Thyroid gland (tissue), 4 donors: ENCODE measurements at regions not wholly inside any gene's neighbourhood (a gene's known extent, or its start where the extent isn't known, plus 50 kb on each side); places are given as distances from the start of the nearest gene placed in this dataset.

Source experiments
- DNase-seq, 2 donors: peaks; one replicate each; pipeline ENCODE4 v3.0.0-alpha.2; 2019
- H3K27ac ChIP-seq, 3 donors: fragments of 200-600 bp; sonication (generic); 1 replicate in 2 of 3; 2 replicates in 1 of 3; pipeline ENCODE4 v1.5.1; 2016 to 2019; ENCODE audit warnings: mild to moderate bottlenecking in 1 of 3, moderate library complexity in 1 of 3
- H3K27me3 ChIP-seq: fragments of 200-600 bp; sonication (generic); one replicate; pipeline ENCODE4 v1.5.1; 2019
- H3K36me3 ChIP-seq, 2 donors: fragments of 200-600 bp; sonication (generic); one replicate each; pipeline ENCODE4 v1.5.1; 2016 to 2019
- H3K4me1 ChIP-seq, 2 donors: fragments of 200-600 bp; sonication (generic); one replicate each; pipeline ENCODE4 v1.5.1; 2017 to 2019
- H3K4me3 ChIP-seq, 3 donors: fragments of 200-600 bp; sonication (generic); replicated peaks in 1 of 3; 1 replicate in 2 of 3; 2 replicates in 1 of 3; pipeline ENCODE4 v1.5.1; 2016; ENCODE audit warnings: mild to moderate bottlenecking in 1 of 3
- H3K9me3 ChIP-seq: fragments of 200-600 bp; sonication (generic); one replicate; pipeline ENCODE4 v1.5.1; 2017
- POLR2A ChIP-seq, 2 donors: fragments of 450-650 bp; IDR thresholded peaks; one replicate each; pipeline ENCODE4 v1.6.1; 2017; ENCODE audit warnings: antibody characterized with exemption in 2 of 2, mild to moderate bottlenecking in 2 of 2, moderate library complexity in 1 of 2
- WGBS, 2 donors: methylation state at CpG; one replicate each; pipeline ENCODE4 v1.1.5; 2017; 5-methylcytosine and 5-hydroxymethylcytosine counted together
- intact Hi-C: fragments of 100-400 bp; cut with DNase I; formaldehyde crosslinking; loops from one replicate; pipeline ENCODE4 v1.15.1; 2023
- TF ChIP-seq, protein P1 (sequence below), 6 experiments: fragments of 200-600 bp in 3 of 6; fragments of 450-650 bp in 3 of 6; sonication (generic) in 3 of 6; IDR thresholded peaks; one replicate each; pipeline ENCODE4 v1.5.1; 2016 to 2019; ENCODE audit warnings: antibody characterized with exemption in 6 of 6, mild to moderate bottlenecking in 2 of 6, inconsistent platforms in 1 of 6, moderate library complexity in 1 of 6

DNA sequence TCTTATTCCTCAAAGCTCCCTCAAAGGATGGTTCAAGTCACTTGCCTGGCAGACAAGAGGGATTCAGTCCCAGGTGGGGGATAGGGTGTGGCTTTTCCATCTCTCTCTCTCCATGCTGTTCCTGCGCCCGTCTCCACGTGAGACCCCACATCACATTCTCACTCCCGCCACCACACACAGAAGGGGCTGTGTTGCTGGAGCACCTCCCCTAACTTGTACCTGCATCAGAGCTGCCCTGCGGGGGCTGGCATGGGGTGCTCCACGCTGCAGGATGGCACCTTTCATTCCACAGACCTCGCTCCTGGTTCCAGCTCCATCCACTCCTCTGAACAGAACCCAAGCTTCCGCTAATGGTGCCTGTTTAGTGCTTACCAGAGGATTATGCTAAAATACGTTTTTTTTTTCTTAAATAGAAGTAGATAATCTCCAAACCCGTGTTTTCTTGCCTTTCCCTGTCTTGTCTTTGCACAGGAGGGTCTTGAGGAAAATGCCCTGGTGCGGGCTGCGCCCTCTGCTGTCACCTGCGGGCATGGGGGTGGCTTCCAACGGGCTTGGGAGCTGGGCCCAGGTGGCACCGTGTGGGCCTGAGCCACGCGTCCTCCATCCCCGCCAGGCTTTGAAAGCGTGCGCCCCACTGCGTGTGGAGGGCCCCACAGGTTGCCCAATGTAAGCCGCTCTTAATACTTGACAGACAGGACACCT, 985.6 kb downstream of the BRD1 start:
- 79 to 82% methylated on average over 22 of the region's 22 CpGs for whole genome bisulfite sequencing, 2 donors
- Histone ChIP-seq H3K4me3 (no peak overlapping the region), H3K4me1 (no peaks in the 10 kb centered on the region), H3K27ac (no peak overlapping the region), H3K9me3 (no peaks in the 10 kb centered on the region), H3K36me3 (no peaks in the 10 kb centered on the region), H3K27me3 (no peaks in the 10 kb centered on the region)
- intact Hi-C loops: no loop called here
- no peak for DNase-seq
- TF ChIP-seq POLR2A (IDR thresholded peaks at IDR 0.05): no peak
- TF ChIP-seq, protein P1, sequence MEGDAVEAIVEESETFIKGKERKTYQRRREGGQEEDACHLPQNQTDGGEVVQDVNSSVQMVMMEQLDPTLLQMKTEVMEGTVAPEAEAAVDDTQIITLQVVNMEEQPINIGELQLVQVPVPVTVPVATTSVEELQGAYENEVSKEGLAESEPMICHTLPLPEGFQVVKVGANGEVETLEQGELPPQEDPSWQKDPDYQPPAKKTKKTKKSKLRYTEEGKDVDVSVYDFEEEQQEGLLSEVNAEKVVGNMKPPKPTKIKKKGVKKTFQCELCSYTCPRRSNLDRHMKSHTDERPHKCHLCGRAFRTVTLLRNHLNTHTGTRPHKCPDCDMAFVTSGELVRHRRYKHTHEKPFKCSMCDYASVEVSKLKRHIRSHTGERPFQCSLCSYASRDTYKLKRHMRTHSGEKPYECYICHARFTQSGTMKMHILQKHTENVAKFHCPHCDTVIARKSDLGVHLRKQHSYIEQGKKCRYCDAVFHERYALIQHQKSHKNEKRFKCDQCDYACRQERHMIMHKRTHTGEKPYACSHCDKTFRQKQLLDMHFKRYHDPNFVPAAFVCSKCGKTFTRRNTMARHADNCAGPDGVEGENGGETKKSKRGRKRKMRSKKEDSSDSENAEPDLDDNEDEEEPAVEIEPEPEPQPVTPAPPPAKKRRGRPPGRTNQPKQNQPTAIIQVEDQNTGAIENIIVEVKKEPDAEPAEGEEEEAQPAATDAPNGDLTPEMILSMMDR (IDR thresholded peaks at IDR 0.05): no peak

GRCh38 chr22:48840112-48840949, 987.3 kb downstream of the BRD1 start:
- H3K4me1 ChIP-seq: no peaks in the 10 kb centered on the region
- no peak for DNase-seq
- no peaks in the 10 kb centered on the region for H3K36me3 ChIP-seq
- no peaks in the 10 kb centered on the region for H3K9me3 ChIP-seq
- no peak overlapping the region for H3K4me3 ChIP-seq
- intact Hi-C loops: no loop called here
- no peak overlapping the region for H3K27ac ChIP-seq
- H3K27me3 ChIP-seq: no peaks in the 10 kb centered on the region
- TF ChIP-seq, protein P1 (IDR thresholded peaks at IDR 0.05): no peak
- TF ChIP-seq POLR2A (IDR thresholded peaks at IDR 0.05): no peak
- WGBS, 2 donors: 86 to 89% methylated on average over 13 to 16 of the region's 16 CpGs

DNA sequence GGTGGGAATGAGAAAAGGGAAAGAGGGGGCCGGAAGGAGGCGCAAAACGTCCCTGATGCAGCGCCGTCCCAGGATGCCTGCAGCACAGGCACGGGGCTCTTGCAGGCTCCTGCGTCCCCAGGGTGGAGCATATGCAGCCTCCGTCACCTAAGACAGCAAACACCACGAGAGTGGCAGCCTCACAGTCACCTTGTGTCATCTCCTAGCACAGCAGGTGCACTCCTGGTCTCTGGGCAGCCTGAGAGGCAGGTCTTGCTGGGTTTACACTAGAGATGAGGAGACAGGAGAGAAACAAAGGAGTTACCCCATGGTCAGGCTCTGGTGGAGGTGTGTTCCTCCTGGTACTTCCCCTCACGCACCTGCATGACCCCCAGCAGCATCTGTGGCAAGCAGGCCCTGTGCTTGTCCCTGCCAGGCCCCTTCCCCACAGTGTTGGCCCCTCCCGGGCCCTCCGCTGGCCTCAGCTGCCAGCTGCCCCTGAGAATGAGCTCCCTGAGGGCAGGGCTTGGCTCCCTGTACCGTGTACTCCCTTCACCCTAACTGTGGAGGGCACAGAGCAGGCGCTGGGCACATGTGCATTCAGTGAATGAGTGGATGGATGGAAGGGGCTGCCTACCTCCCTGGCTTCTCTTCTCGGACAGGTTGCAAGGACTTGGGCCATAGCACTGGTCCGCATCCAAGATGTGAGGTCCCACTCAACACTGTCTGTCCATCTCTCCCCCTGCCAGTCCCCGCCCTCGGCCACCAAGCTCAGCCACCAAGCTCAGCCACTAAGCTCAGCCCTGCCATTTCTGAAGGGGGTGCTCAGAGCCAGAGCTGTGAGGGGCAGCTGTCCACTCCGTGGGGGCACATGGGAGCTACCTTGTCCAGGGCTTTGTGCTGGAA, 988.6 kb downstream of the BRD1 start:
- H3K4me1 ChIP-seq: no peaks in the 10 kb centered on the region
- no peak for TF ChIP-seq POLR2A (IDR thresholded peaks at IDR 0.05)
- TF ChIP-seq, protein P1 (IDR thresholded peaks at IDR 0.05): no peak
- H3K9me3 ChIP-seq: no peaks in the 10 kb centered on the region
- intact Hi-C loops: no loop called here
- no peaks in the 10 kb centered on the region for H3K27me3 ChIP-seq
- no peaks in the 10 kb centered on the region for H3K36me3 ChIP-seq
- H3K27ac ChIP-seq: no peak overlapping the region
- H3K4me3 ChIP-seq: no peak overlapping the region
- no peak for DNase-seq
- WGBS, 2 donors: 63 to 79% methylated on average over 16 to 17 of the region's 19 CpGs

GRCh38 chr22:48838376-48838775, 989.3 kb downstream of the BRD1 start:
- no peak for DNase-seq
- TF ChIP-seq POLR2A (IDR thresholded peaks at IDR 0.05): no peak
- H3K36me3 ChIP-seq: no peaks in the 10 kb centered on the region
- H3K4me1 ChIP-seq: no peaks in the 10 kb centered on the region
- intact Hi-C loops: no loop called here
- no peak overlapping the region for H3K27ac ChIP-seq
- H3K27me3 ChIP-seq: no peaks in the 10 kb centered on the region
- no peak overlapping the region for H3K4me3 ChIP-seq
- 83 to 84% methylated on average over 16 of the region's 16 CpGs for WGBS, 2 donors
- H3K9me3 ChIP-seq: no peaks in the 10 kb centered on the region

GRCh38 chr22:48837341-48837935, 990.2 kb downstream of the BRD1 start:
- H3K4me3 ChIP-seq: no peak overlapping the region
- no peak overlapping the region for H3K27ac ChIP-seq
- 73 to 74% methylated on average over 16 of the region's 16 CpGs for WGBS, 2 donors
- no peaks in the 10 kb centered on the region for H3K9me3 ChIP-seq
- H3K27me3 ChIP-seq: no peaks in the 10 kb centered on the region
- H3K4me1 ChIP-seq: no peaks in the 10 kb centered on the region
- H3K36me3 ChIP-seq: no peaks in the 10 kb centered on the region
- intact Hi-C loops: no loop called here
- TF ChIP-seq, protein P1 (IDR thresholded peaks at IDR 0.05): no peak
- TF ChIP-seq POLR2A (IDR thresholded peaks at IDR 0.05): no peak
- DNase-seq: no peak
